Glutamatergic neuron (in vitro differentiated cells): ENCODE measurements at regions not wholly inside any gene's neighbourhood (a gene's known extent, or its start where the extent isn't known, plus 50 kb on each side); places are given as distances from the start of the nearest gene placed in this dataset.

Source experiments
- DNase-seq: peaks from one replicate; pipeline ENCODE4 v3.0.0; 2022
- H3K27ac Mint-ChIP-seq: one replicate; pipeline ENCODE4 v1.8.0; 2020; ENCODE audit warnings: mild to moderate bottlenecking, mixed read lengths, inconsistent platforms; ENCODE audit not compliant: unreplicated experiment
- H3K27me3 Mint-ChIP-seq: one replicate; pipeline ENCODE4 v1.8.0; 2020; ENCODE audit warnings: mild to moderate bottlenecking, moderate library complexity, mixed read lengths, inconsistent platforms; ENCODE audit not compliant: unreplicated experiment
- H3K36me3 Mint-ChIP-seq: one replicate; pipeline ENCODE4 v1.8.0; 2020; ENCODE audit warnings: mild to moderate bottlenecking, mixed read lengths, inconsistent platforms; ENCODE audit not compliant: unreplicated experiment
- H3K4me1 Mint-ChIP-seq: one replicate; pipeline ENCODE4 v1.8.0; 2020; ENCODE audit warnings: mild to moderate bottlenecking, low read depth, mixed read lengths, inconsistent platforms; ENCODE audit not compliant: unreplicated experiment
- H3K4me3 Mint-ChIP-seq: one replicate; pipeline ENCODE4 v1.8.0; 2020; ENCODE audit warnings: mild to moderate bottlenecking, mixed read lengths, inconsistent platforms; ENCODE audit not compliant: unreplicated experiment
- H3K9me3 Mint-ChIP-seq: one replicate; pipeline ENCODE4 v1.8.0; 2020; ENCODE audit warnings: mild to moderate bottlenecking, moderate library complexity, mixed read lengths, inconsistent platforms; ENCODE audit not compliant: unreplicated experiment
- CTCF ChIP-seq: fragments of 200-600 bp; sonication (generic); IDR thresholded peaks from one replicate; pipeline ENCODE4 v1.5.0; 2021; ENCODE audit not compliant: partially characterized antibody, unreplicated experiment

- no peak overlapping the region for H3K27ac Mint-ChIP-seq
- no peaks in the 10 kb centered on the region for H3K9me3 Mint-ChIP-seq
- DNase-seq, result no peak
- H3K36me3 Mint-ChIP-seq, result no peaks in the 10 kb centered on the region
- TF ChIP-seq CTCF, result no peak
- no peak overlapping the region for H3K4me3 Mint-ChIP-seq
- no peaks in the 10 kb centered on the region for H3K4me1 Mint-ChIP-seq
- no peaks in the 10 kb centered on the region for H3K27me3 Mint-ChIP-seq
Measured at GRCh38 chr2:196244966-196245365, 73.6 kb upstream of the STK17B start.

- no peaks in the 10 kb centered on the region for H3K4me1 Mint-ChIP-seq
- TF ChIP-seq CTCF, result no peak
- no peaks in the 10 kb centered on the region for H3K9me3 Mint-ChIP-seq
- H3K4me3 Mint-ChIP-seq, result no peak overlapping the region
- H3K27ac Mint-ChIP-seq, result no peak overlapping the region
- no peak for DNase-seq
- no peaks in the 10 kb centered on the region for H3K27me3 Mint-ChIP-seq
- no peaks in the 10 kb centered on the region for H3K36me3 Mint-ChIP-seq
Measured at GRCh38 chr2:196245378-196246140, 74.2 kb upstream of the STK17B start.

GRCh38 chr2:196247114-196247975, 76.0 kb upstream of the STK17B start:
- TF ChIP-seq CTCF, result no peak
- Mint-ChIP-seq H3K27me3 (peaks cover 1% of the 10 kb centered on the region), H3K27ac (no peak overlapping the region), H3K4me1 (no peaks in the 10 kb centered on the region), H3K36me3 (peaks cover 3% of the 10 kb centered on the region), H3K9me3 (peaks cover 2% of the 10 kb centered on the region), H3K4me3 (no peak overlapping the region)
- no peak for DNase-seq

GRCh38 chr2:196247976-196248280, 76.5 kb upstream of the STK17B start:
- TF ChIP-seq CTCF, result no peak
- H3K4me1 Mint-ChIP-seq, result no peaks in the 10 kb centered on the region
- peaks cover 1% of the 10 kb centered on the region for H3K27me3 Mint-ChIP-seq
- H3K36me3 Mint-ChIP-seq, result peaks cover 9% of the 10 kb centered on the region
- H3K9me3 Mint-ChIP-seq, result peaks cover 2% of the 10 kb centered on the region
- H3K4me3 Mint-ChIP-seq, result no peak overlapping the region
- no peak for DNase-seq
- no peak overlapping the region for H3K27ac Mint-ChIP-seq
